ENCODE measurements at regions not wholly inside any gene's neighbourhood (a gene's known extent, or its start where the extent isn't known, plus 50 kb on each side); places are given as distances from the start of the nearest gene placed in this dataset.

GRCh38 chr6:18785810-18786490 is 398.8 kb downstream of the RNF144B start:
- no peak for FAIRE-seq

GRCh38 chr6:18792866-18793265 is 405.7 kb downstream of the RNF144B start:
- FAIRE-seq, result no peak

- no peak for FAIRE-seq
Observed at GRCh38 chr6:18795726-18796125, 408.6 kb downstream of the RNF144B start.

GRCh38 chr6:18820725-18821124 is 433.6 kb downstream of the RNF144B start:
- FAIRE-seq, result no peak

GRCh38 chr6:18823782-18824386 is 436.7 kb downstream of the RNF144B start:
- no peak for FAIRE-seq

GRCh38 chr6:18829272-18829870 is 442.2 kb downstream of the RNF144B start:
- FAIRE-seq, result no peak

GRCh38 chr6:18835976-18836375 is 448.8 kb downstream of the RNF144B start:
- no peak for FAIRE-seq

GRCh38 chr6:18837013-18837412 is 449.9 kb downstream of the RNF144B start:
- no peak for FAIRE-seq

- FAIRE-seq, result no peak
Observed at GRCh38 chr6:18842534-18842933, 455.4 kb downstream of the RNF144B start.

GRCh38 chr6:18845896-18846295 is 458.7 kb downstream of the RNF144B start:
- no peak for FAIRE-seq

- no peak for FAIRE-seq
Observed at GRCh38 chr6:18846327-18846726, 459.2 kb downstream of the RNF144B start.

- no peak for FAIRE-seq
Observed at GRCh38 chr6:18861204-18861603, 474.1 kb downstream of the RNF144B start.

- no peak for FAIRE-seq
Observed at GRCh38 chr6:18883268-18883667, 496.1 kb downstream of the RNF144B start.

- no peak for FAIRE-seq
Observed at GRCh38 chr6:18883851-18884250, 496.7 kb downstream of the RNF144B start.

- no peak for FAIRE-seq
Observed at GRCh38 chr6:18893540-18894269, 506.6 kb downstream of the RNF144B start.

GRCh38 chr6:18897350-18897749 is 510.2 kb downstream of the RNF144B start:
- FAIRE-seq, result no peak

- no peak for FAIRE-seq
Observed at GRCh38 chr6:18904681-18905080, 517.5 kb downstream of the RNF144B start.

- no peak for FAIRE-seq
Observed at GRCh38 chr6:18920701-18921100, 533.6 kb downstream of the RNF144B start.

- no peak for FAIRE-seq
Observed at GRCh38 chr6:18931086-18931485, 543.9 kb downstream of the RNF144B start.

- FAIRE-seq, result no peak
Observed at GRCh38 chr6:18958146-18958545, 571.0 kb downstream of the RNF144B start.

- no peak for FAIRE-seq
Observed at GRCh38 chr6:18961566-18961965, 574.4 kb downstream of the RNF144B start.

- no peak for FAIRE-seq
Observed at GRCh38 chr6:18962361-18962905, 575.3 kb downstream of the RNF144B start.

GRCh38 chr6:18963439-18963838 is 576.3 kb downstream of the RNF144B start:
- no peak for FAIRE-seq
